NCI-H146 treated with DMSO at 0.1 percent for 48 hours (cell line): ENCODE measurements at regions not wholly inside any gene's neighbourhood (a gene's known extent, or its start where the extent isn't known, plus 50 kb on each side); places are given as distances from the start of the nearest gene placed in this dataset.

Experiments used
- DNase-seq: peaks from one replicate; lab custom pipeline; 2025; ENCODE audit not compliant: unreplicated experiment; lab: John Stamatoyannopoulos, UW

- no peak for DNase-seq
Observed at GRCh38 chr2:239717706-239718105, 307.4 kb downstream of the NDUFA10 start.

- no peak for DNase-seq
Observed at GRCh38 chr2:239717319-239717675, 307.8 kb downstream of the NDUFA10 start.

- DNase-seq = no peak
Observed at GRCh38 chr2:239716536-239717318, 308.4 kb downstream of the NDUFA10 start.

GRCh38 chr2:239716009-239716408, 309.1 kb downstream of the NDUFA10 start:
- no peak for DNase-seq

- no peak for DNase-seq
Observed at GRCh38 chr2:239715606-239716005, 309.5 kb downstream of the NDUFA10 start.

GRCh38 chr2:239715202-239715601, 309.9 kb downstream of the NDUFA10 start:
- no peak for DNase-seq

GRCh38 chr2:239714116-239714515, 311.0 kb downstream of the NDUFA10 start:
- no peak for DNase-seq

GRCh38 chr2:239712755-239713154, 311.9 kb upstream of the HDAC4 start:
- no peak for DNase-seq

- no peak for DNase-seq
Observed at GRCh38 chr2:239711911-239712570, 311.2 kb upstream of the HDAC4 start.

GRCh38 chr2:239710953-239711861, 310.4 kb upstream of the HDAC4 start:
- DNase-seq = no peak

GRCh38 chr2:239706367-239706766, 305.5 kb upstream of the HDAC4 start:
- no peak for DNase-seq

- DNase-seq = no peak
Observed at GRCh38 chr2:239704737-239705136, 303.9 kb upstream of the HDAC4 start.

GRCh38 chr2:239703834-239704233, 303.0 kb upstream of the HDAC4 start:
- no peak for DNase-seq

- DNase-seq = no peak
Observed at GRCh38 chr2:239700686-239701345, 300.0 kb upstream of the HDAC4 start.

GRCh38 chr2:239697399-239698164, 296.8 kb upstream of the HDAC4 start:
- DNase-seq = no peak

GRCh38 chr2:239696559-239697207, 295.9 kb upstream of the HDAC4 start:
- DNase-seq = no peak

GRCh38 chr2:239695728-239696240, 295.0 kb upstream of the HDAC4 start:
- no peak for DNase-seq

- no peak for DNase-seq
Observed at GRCh38 chr2:239695106-239695727, 294.4 kb upstream of the HDAC4 start.

GRCh38 chr2:239694487-239694886, 293.7 kb upstream of the HDAC4 start:
- no peak for DNase-seq
